Activated CD4-positive, alpha-beta T cell treated with anti-CD3 and anti-CD28 coated beads, Interleukin-2, amount 10 ng/mL, durations not matched to agents 7 days and 5 days (primary cell): ENCODE measurements at regions not wholly inside any gene's neighbourhood (a gene's known extent, or its start where the extent isn't known, plus 50 kb on each side); places are given as distances from the start of the nearest gene placed in this dataset.

ENCODE experiments used
- CTCF ChIA-PET: fragments of 350-600 bp; sonication (Branson Sonifier 250); formaldehyde crosslinking; loops from one replicate; lab custom pipeline; 2021; ENCODE audit warnings: antibody characterized with exemption; lab: Charles Lee
- POLR2A ChIA-PET: fragments of 350-600 bp; sonication (Branson Sonifier 250); formaldehyde crosslinking; loops from one replicate; lab custom pipeline; 2021; ENCODE audit warnings: antibody characterized with exemption; lab: Charles Lee
- DNase-seq: peaks from one replicate; pipeline ENCODE4 v3.0.0-alpha.2; 2020
- H3K27ac Mint-ChIP-seq: one replicate; pipeline ENCODE4 v1.8.0; 2021; ENCODE audit warnings: mild to moderate bottlenecking, moderate library complexity, mixed read lengths
- H3K27me3 Mint-ChIP-seq: one replicate; pipeline ENCODE4 v1.8.0; 2021; ENCODE audit warnings: mixed read lengths
- H3K36me3 Mint-ChIP-seq: one replicate; pipeline ENCODE4 v1.8.0; 2021; ENCODE audit warnings: low read depth, mixed read lengths
- H3K4me1 Mint-ChIP-seq: one replicate; pipeline ENCODE4 v1.8.0; 2021; ENCODE audit warnings: mixed read lengths
- H3K4me3 Mint-ChIP-seq: one replicate; pipeline ENCODE4 v1.8.0; 2021; ENCODE audit warnings: mild to moderate bottlenecking, moderate library complexity, mixed read lengths
- H3K9me3 Mint-ChIP-seq: one replicate; pipeline ENCODE4 v1.8.0; 2021; ENCODE audit warnings: mixed read lengths

DNA sequence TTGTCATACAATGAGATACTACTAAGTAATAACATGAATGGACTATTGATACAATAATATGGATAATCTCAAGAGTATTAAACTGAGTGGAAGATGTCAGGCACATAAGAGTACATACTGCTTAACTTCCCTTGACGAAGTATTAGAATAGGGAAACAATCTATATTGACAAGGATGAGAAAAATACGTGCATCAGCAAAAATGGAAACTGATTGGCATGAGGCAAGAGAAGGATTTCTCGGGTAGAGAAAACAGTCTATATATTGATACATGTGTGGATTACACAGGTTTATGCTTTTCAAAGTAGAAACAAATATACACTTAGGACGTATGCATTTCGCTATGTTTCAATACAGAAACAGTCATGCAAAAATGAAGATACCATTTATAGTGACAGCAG, 57.4 kb downstream of the PRR20E start:
- Mint-ChIP-seq H3K36me3 (no peaks in the 10 kb centered on the region), H3K27me3 (no peaks in the 10 kb centered on the region), H3K4me1 (no peaks in the 10 kb centered on the region), H3K27ac (no peak overlapping the region), H3K4me3 (no peak overlapping the region), H3K9me3 (peaks cover 8% of the 10 kb centered on the region)
- POLR2A ChIA-PET: no interaction called here
- CTCF ChIA-PET: no interaction called here
- DNase-seq: no peak

DNA sequence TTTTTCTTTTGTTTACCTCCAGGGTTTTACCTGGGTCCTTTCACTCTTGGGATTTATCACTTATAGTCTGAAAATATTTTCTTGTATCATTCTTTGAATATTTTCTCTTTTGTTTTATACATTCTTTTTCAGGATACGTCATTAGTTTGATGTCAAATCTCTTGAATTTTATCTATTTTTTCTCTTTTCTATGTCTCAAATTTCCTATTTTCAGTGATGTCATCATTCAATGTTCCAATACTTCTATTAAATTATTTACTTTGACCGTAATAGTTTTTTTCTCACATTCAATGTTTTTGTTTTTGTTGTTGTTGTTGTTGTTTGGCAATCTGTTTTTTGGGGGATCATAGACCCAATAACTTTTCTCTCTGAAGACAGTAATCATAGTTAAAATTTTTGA, 83.5 kb downstream of the PRR20E start:
- Mint-ChIP-seq H3K4me3 (no peak overlapping the region), H3K9me3 (peaks cover 5% of the 10 kb centered on the region), H3K27me3 (no peaks in the 10 kb centered on the region), H3K36me3 (no peaks in the 10 kb centered on the region), H3K4me1 (no peaks in the 10 kb centered on the region), H3K27ac (no peak overlapping the region)
- no peak for DNase-seq
- ChIA-PET POLR2A (no interaction called here), CTCF (no interaction called here)

DNA sequence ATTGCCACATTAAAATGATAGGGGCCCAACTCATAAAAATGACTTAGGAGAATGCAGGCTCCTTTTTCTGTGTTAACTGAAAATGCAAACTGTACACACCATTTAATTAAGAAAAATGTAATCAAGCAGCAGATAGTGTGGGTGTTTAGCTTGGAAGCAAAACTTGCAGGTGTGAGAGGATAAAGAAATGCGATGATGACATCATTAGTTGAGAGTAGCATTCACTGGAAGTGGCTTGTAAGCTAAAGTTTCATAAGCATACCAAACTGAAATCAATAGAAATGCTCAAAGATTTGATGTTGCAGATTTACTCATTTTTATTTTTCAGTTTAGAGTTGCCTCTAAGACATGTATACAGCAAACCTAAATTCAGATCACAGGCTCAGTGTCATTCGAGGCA, 86.6 kb downstream of the PRR20E start:
- no peak for DNase-seq
- H3K27me3 Mint-ChIP-seq: no peaks in the 10 kb centered on the region
- H3K4me3 Mint-ChIP-seq: no peak overlapping the region
- H3K36me3 Mint-ChIP-seq: no peaks in the 10 kb centered on the region
- H3K27ac Mint-ChIP-seq: no peak overlapping the region
- ChIA-PET POLR2A (no interaction called here), CTCF (no interaction called here)
- H3K4me1 Mint-ChIP-seq: no peaks in the 10 kb centered on the region
- peaks cover 8% of the 10 kb centered on the region for H3K9me3 Mint-ChIP-seq

GRCh38 chr13:57264965-57265364, 98.0 kb downstream of the PRR20E start:
- no peak overlapping the region for H3K27ac Mint-ChIP-seq
- no peaks in the 10 kb centered on the region for H3K4me1 Mint-ChIP-seq
- H3K4me3 Mint-ChIP-seq: no peak overlapping the region
- peaks cover 6% of the 10 kb centered on the region for H3K9me3 Mint-ChIP-seq
- no peaks in the 10 kb centered on the region for H3K36me3 Mint-ChIP-seq
- no peaks in the 10 kb centered on the region for H3K27me3 Mint-ChIP-seq
- ChIA-PET CTCF (no interaction called here), POLR2A (no interaction called here)
- no peak for DNase-seq

DNA sequence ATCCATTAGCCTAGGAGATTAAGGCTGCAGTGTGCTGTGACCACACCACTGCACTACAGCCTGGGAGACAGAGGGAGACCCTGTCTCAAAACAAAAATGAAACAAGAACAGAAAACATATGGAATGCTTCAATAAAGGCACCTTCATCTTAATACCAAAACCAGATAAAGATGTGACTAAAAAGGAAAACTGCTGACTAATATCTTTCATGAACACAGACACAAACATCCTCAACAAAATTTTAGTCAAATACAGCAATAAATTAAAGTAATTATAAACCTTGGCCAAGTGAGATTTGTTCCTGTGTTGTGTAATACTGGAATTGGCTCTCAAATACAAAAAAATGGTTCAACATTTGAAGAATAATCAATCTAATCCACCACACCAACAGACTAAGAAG, 103.5 kb downstream of the PRR20E start:
- DNase-seq: no peak
- peaks cover 10% of the 10 kb centered on the region for H3K9me3 Mint-ChIP-seq
- H3K27me3 Mint-ChIP-seq: no peaks in the 10 kb centered on the region
- H3K36me3 Mint-ChIP-seq: no peaks in the 10 kb centered on the region
- no peak overlapping the region for H3K4me3 Mint-ChIP-seq
- H3K4me1 Mint-ChIP-seq: no peaks in the 10 kb centered on the region
- ChIA-PET CTCF (no interaction called here), POLR2A (no interaction called here)
- H3K27ac Mint-ChIP-seq: no peak overlapping the region

- H3K4me1 Mint-ChIP-seq: no peaks in the 10 kb centered on the region
- ChIA-PET CTCF (no interaction called here), POLR2A (no interaction called here)
- H3K4me3 Mint-ChIP-seq: no peak overlapping the region
- H3K9me3 Mint-ChIP-seq: peaks cover 17% of the 10 kb centered on the region
- H3K27me3 Mint-ChIP-seq: no peaks in the 10 kb centered on the region
- no peaks in the 10 kb centered on the region for H3K36me3 Mint-ChIP-seq
- DNase-seq: no peak
- no peak overlapping the region for H3K27ac Mint-ChIP-seq
Measured at GRCh38 chr13:57286511-57287098, 119.6 kb downstream of the PRR20E start.

DNA sequence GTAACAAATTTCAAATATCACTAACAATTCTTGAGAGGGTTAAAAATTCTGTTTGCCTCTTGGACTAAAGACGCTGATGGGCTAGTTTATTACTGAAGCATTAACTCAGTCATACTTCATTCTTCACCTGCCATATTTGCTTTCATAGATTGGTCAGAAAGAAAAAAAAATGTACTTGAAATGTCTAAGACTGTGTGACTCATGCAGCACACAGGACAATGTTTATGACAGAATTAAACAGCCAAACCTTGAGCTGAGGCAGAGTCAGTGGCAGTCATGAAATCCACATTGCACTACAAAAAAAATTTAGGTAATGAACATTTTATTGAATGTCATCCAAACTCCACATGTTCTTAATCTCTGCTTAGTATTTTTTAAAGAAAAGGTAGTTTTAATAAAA, 135.6 kb downstream of the PRR20E start:
- no peak for DNase-seq
- H3K4me1 Mint-ChIP-seq: no peaks in the 10 kb centered on the region

DNA sequence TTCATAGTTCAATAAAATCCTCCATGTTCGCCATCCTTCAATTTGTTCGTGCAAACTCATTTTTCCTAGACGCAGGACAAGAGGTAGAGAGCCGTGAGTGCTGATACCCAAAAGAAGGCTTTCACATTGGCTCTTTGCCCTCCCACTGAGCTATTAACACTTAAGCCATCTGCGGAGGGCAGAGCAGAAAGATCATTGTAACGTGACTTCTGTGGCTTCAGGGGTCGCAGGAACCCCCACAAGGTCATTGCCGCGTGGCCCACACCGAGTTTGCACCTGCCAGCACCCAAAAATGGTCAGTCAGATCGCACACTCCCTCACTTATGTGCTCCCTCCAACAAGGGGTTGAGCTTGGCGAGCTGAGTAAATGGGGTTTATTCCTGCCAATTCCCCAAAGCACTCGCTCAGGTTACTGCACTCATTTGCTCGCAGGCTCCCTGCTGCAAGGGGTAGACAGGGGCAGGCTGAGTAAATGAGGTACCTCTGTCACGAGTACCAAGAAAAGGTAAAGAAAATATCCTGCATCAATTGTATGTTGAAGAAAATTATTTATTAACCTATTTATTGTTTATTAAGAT, 144.1 kb downstream of the PRR20E start:
- no peak overlapping the region for H3K27ac Mint-ChIP-seq
- no peak for DNase-seq
- CTCF ChIA-PET: no interaction called here
- no peaks in the 10 kb centered on the region for H3K27me3 Mint-ChIP-seq
- no peaks in the 10 kb centered on the region for H3K4me1 Mint-ChIP-seq
- peaks cover 3% of the 10 kb centered on the region for H3K9me3 Mint-ChIP-seq
- no peak overlapping the region for H3K4me3 Mint-ChIP-seq
- no peaks in the 10 kb centered on the region for H3K36me3 Mint-ChIP-seq
- POLR2A ChIA-PET: no interaction called here

More for the DNA sequence above, 135.6 kb downstream of the PRR20E start:
- CTCF ChIA-PET: no interaction called here
- no peak overlapping the region for H3K27ac Mint-ChIP-seq
- POLR2A ChIA-PET: no interaction called here
- H3K36me3 Mint-ChIP-seq: no peaks in the 10 kb centered on the region
- no peaks in the 10 kb centered on the region for H3K27me3 Mint-ChIP-seq
- peaks cover 3% of the 10 kb centered on the region for H3K9me3 Mint-ChIP-seq
- H3K4me3 Mint-ChIP-seq: no peak overlapping the region

DNA sequence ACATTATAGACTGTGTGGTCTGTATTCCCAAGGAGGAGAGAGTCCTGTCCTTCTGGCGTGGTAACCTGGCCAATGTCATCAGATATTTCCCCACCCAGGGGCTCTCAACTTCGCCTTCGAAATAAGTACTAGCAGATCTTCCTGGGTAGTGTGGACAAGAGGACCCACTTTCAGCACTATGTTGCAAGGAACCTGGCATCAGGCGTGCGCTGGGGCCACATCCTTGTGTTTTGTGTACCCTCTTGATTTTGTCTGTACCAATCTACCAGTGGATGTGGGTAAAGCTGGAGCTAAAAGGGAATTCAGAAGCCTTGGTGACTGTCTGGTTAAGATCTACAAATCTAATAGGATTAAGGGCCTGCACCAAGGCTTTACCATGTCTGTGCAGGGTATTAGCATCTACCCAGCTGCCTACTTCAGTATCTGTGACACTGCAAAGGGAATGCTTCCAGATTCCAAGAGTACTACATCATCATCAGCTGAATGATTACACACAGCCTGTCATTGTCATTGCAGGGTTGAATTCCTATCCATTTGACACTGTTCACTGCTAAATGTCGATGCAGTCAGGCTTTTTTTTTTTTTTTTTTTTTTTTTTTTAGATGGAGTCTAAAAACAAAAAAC, 148.0 kb downstream of the PRR20E start:
- POLR2A ChIA-PET: no interaction called here
- H3K9me3 Mint-ChIP-seq: peaks cover 10% of the 10 kb centered on the region
- H3K27me3 Mint-ChIP-seq: no peaks in the 10 kb centered on the region
- no peaks in the 10 kb centered on the region for H3K36me3 Mint-ChIP-seq
- DNase-seq: no peak
- H3K4me1 Mint-ChIP-seq: no peaks in the 10 kb centered on the region
- no peak overlapping the region for H3K27ac Mint-ChIP-seq
- H3K4me3 Mint-ChIP-seq: no peak overlapping the region
- CTCF ChIA-PET: interaction anchor here (1.4 kb wide), 1 partner anchor 21 kb away, joined by 4 read pairs; no protein-coding TSS in a partner anchor

DNA sequence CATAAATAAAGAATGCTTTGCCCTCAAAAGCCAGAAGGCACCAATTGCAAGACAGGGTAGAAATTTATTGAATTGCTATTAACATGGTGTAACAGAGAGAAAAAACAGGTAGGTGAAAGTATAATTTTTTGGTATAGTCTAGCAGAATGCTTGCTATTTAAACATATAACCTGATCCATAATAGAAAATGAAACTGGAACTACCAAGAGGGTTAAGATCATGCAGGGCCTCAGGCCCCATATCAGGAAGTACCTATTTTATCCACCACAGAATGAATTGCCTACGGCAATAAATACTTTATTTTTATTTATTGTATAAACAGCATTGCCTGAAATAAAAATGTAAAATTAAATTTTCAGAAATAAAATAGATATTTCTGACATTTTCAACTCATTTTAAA, 159.5 kb downstream of the PRR20E start:
- ChIA-PET CTCF (no interaction called here), POLR2A (no interaction called here)
- no peaks in the 10 kb centered on the region for H3K27me3 Mint-ChIP-seq
- DNase-seq: no peak
- no peaks in the 10 kb centered on the region for H3K4me1 Mint-ChIP-seq
- no peak overlapping the region for H3K4me3 Mint-ChIP-seq
- no peak overlapping the region for H3K27ac Mint-ChIP-seq
- no peaks in the 10 kb centered on the region for H3K9me3 Mint-ChIP-seq
- no peaks in the 10 kb centered on the region for H3K36me3 Mint-ChIP-seq

DNA sequence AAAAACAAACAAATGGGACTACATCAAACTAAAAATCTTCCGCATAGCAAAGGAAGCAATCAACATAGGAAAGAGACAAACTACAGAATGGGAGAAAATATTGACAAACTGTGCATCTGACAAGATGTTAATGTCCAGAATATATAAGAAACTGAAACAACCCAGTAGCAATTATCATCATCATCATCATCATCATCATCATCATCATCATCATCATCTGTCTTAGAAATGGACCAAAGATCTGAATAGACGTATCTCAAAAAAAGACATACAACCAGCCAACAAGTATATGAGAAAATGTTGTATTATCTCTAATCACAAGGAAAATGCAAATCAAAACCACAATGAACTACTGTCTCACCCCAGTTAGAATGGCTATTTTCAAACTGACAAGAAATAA, 173.9 kb downstream of the PRR20E start:
- Mint-ChIP-seq H3K36me3 (no peaks in the 10 kb centered on the region), H3K27ac (no peak overlapping the region), H3K27me3 (no peaks in the 10 kb centered on the region), H3K4me3 (no peak overlapping the region), H3K9me3 (peaks cover 7% of the 10 kb centered on the region), H3K4me1 (no peaks in the 10 kb centered on the region)
- no peak for DNase-seq
- ChIA-PET POLR2A (no interaction called here), CTCF (no interaction called here)

DNA sequence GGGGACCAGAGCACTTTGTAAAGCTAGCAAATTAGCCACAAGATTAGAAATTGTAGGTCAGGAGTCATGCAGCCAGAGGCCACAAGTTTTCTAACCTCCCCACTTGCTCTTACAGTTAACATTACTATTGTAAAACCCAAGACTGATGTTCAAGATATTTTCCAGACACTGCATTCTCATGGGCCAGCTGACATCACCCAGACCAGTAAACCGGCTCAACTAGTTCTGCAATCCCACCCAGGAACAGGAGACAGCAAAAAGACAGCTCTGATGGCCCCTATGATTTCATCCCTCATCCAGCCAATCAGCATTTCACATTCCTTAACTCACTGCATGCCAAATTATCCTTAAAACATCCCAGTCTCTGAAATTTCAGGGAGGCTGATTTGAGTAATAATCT, 178.5 kb downstream of the PRR20E start:
- H3K9me3 Mint-ChIP-seq: peaks cover 7% of the 10 kb centered on the region
- no peak overlapping the region for H3K27ac Mint-ChIP-seq
- H3K27me3 Mint-ChIP-seq: no peaks in the 10 kb centered on the region
- DNase-seq: no peak
- H3K4me3 Mint-ChIP-seq: no peak overlapping the region
- H3K36me3 Mint-ChIP-seq: no peaks in the 10 kb centered on the region
- POLR2A ChIA-PET: no interaction called here
- no peaks in the 10 kb centered on the region for H3K4me1 Mint-ChIP-seq
- CTCF ChIA-PET: interaction anchor here (0.6 kb wide), 1 partner anchor 1930 kb away, joined by 6 read pairs; no protein-coding TSS in a partner anchor

- Mint-ChIP-seq H3K27me3 (no peaks in the 10 kb centered on the region), H3K9me3 (peaks cover 7% of the 10 kb centered on the region), H3K4me3 (no peak overlapping the region), H3K4me1 (no peaks in the 10 kb centered on the region), H3K27ac (no peak overlapping the region), H3K36me3 (no peaks in the 10 kb centered on the region)
- POLR2A ChIA-PET: no interaction called here
- DNase-seq: no peak
- CTCF ChIA-PET: no interaction called here
Measured at GRCh38 chr13:57346786-57347185, 179.8 kb downstream of the PRR20E start.

DNA sequence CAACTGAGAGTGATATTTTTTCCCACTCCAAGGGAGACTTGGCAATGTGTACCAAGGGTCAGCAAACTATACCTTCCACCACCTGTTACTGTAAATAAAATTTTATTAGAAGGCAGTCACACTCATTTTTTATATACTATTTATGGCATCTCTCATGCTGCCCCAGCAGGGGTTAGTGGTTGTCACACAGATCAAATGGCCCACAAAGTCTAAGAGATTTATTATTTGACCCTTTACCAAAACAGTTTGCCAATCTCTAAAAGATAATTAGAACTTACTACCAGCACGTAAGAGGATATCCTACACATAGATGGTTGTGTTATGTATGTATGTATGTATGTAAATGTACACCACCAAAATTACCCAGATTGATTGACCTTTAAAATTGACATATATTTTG, 185.1 kb downstream of the PRR20E start:
- H3K27ac Mint-ChIP-seq: no peak overlapping the region
- peaks cover 5% of the 10 kb centered on the region for H3K9me3 Mint-ChIP-seq
- DNase-seq: no peak
- H3K4me1 Mint-ChIP-seq: no peaks in the 10 kb centered on the region
- CTCF ChIA-PET: no interaction called here
- H3K4me3 Mint-ChIP-seq: no peak overlapping the region
- no peaks in the 10 kb centered on the region for H3K36me3 Mint-ChIP-seq
- POLR2A ChIA-PET: no interaction called here
- H3K27me3 Mint-ChIP-seq: no peaks in the 10 kb centered on the region
